NCI-H748 treated with DMSO at 0.1 percent for 48 hours (cell line): ENCODE measurements at regions not wholly inside any gene's neighbourhood (a gene's known extent, or its start where the extent isn't known, plus 50 kb on each side); places are given as distances from the start of the nearest gene placed in this dataset.
"Not testable (repeated sequence)": the region's sequence is repeated elsewhere in the genome, so short reads cannot be mapped to it uniquely, and the experiment has no call there.

ENCODE experiments used
- DNase-seq: peaks from one replicate; lab custom pipeline; 2025; lab: John Stamatoyannopoulos, UW

GRCh38 chr7:125127304-125127703 is 197.7 kb upstream of the POT1 start:
- DNase-seq: no peak

- no peak for DNase-seq
Observed at GRCh38 chr7:125126376-125126775, 196.8 kb upstream of the POT1 start.

GRCh38 chr7:125125315-125125714 is 195.7 kb upstream of the POT1 start:
- no peak for DNase-seq

GRCh38 chr7:125122173-125122572 is 192.5 kb upstream of the POT1 start:
- DNase-seq: no peak

GRCh38 chr7:125119559-125120115 is 190.0 kb upstream of the POT1 start:
- no peak for DNase-seq

- DNase-seq: no peak
Observed at GRCh38 chr7:125118444-125118843, 188.8 kb upstream of the POT1 start.

- no peak for DNase-seq
Observed at GRCh38 chr7:125112850-125113249, 183.2 kb upstream of the POT1 start.

- DNase-seq: no peak
Observed at GRCh38 chr7:125099519-125099918, 169.9 kb upstream of the POT1 start.

- DNase-seq: no peak
Observed at GRCh38 chr7:125098377-125098970, 168.8 kb upstream of the POT1 start.

GRCh38 chr7:125090596-125090995 is 161.0 kb upstream of the POT1 start:
- no peak for DNase-seq

- no peak for DNase-seq
Observed at GRCh38 chr7:125089171-125089570, 159.5 kb upstream of the POT1 start.

GRCh38 chr7:125088555-125088954 is 158.9 kb upstream of the POT1 start:
- DNase-seq: no peak

GRCh38 chr7:125085084-125085483 is 155.5 kb upstream of the POT1 start:
- DNase-seq: no peak

GRCh38 chr7:125084196-125084595 is 154.6 kb upstream of the POT1 start:
- DNase-seq: no peak

GRCh38 chr7:125074141-125074540 is 144.5 kb upstream of the POT1 start:
- no peak for DNase-seq

GRCh38 chr7:125065546-125065945 is 135.9 kb upstream of the POT1 start:
- DNase-seq: no peak

- DNase-seq: no peak
Observed at GRCh38 chr7:125065001-125065400, 135.4 kb upstream of the POT1 start.

- no peak for DNase-seq
Observed at GRCh38 chr7:125061776-125062397, 132.3 kb upstream of the POT1 start.

GRCh38 chr7:125061083-125061745 is 131.6 kb upstream of the POT1 start:
- DNase-seq: not testable (repeated sequence)

GRCh38 chr7:125059861-125060456 is 130.3 kb upstream of the POT1 start:
- peak; percentile 24 for DNase-seq

GRCh38 chr7:125057963-125058362 is 128.3 kb upstream of the POT1 start:
- no peak for DNase-seq

GRCh38 chr7:125055376-125055775 is 125.8 kb upstream of the POT1 start:
- no peak for DNase-seq

- DNase-seq: no peak
Observed at GRCh38 chr7:125046767-125047166, 117.1 kb upstream of the POT1 start.
